Keratinocyte (primary cell): ENCODE measurements at regions not wholly inside any gene's neighbourhood (a gene's known extent, or its start where the extent isn't known, plus 50 kb on each side); places are given as distances from the start of the nearest gene placed in this dataset.

Source experiments
- DNase-seq: peaks from one replicate; pipeline ENCODE4 v3.0.0-alpha.2; 2011; ENCODE audit warnings: low read depth, missing footprints, low spot score
- FAIRE-seq: peaks from 2 replicates; lab custom pipeline; 2011; peaks lifted over from hg19 to GRCh38; lab: Jason Lieb, UNC
- H2AFZ ChIP-seq: 2 replicates; pipeline ENCODE4 v1.6.0; 2012; ENCODE audit warnings: low read length, control low read depth, inconsistent platforms; ENCODE audit not compliant: control insufficient read depth
- H3K27ac ChIP-seq: 2 replicates; pipeline ENCODE4 v1.5.1; 2011; ENCODE audit warnings: low read length; ENCODE audit not compliant: control insufficient read depth, insufficient read depth
- H3K27me3 ChIP-seq: 3 replicates; pipeline ENCODE4 v1.6.0; 2011; ENCODE audit warnings: low read length; ENCODE audit not compliant: control insufficient read depth, insufficient read depth; ENCODE audit errors: extremely low read depth
- H3K36me3 ChIP-seq, 2 experiments: 2 replicates in 1 of 2; 3 replicates in 1 of 2; pipeline ENCODE4 v1.5.1; 2011; ENCODE audit warnings: low read length in 2 of 2, mild to moderate bottlenecking in 1 of 2; ENCODE audit not compliant: control insufficient read depth in 2 of 2, insufficient read depth in 2 of 2; ENCODE audit errors: extremely low read depth in 1 of 2
- H3K4me1 ChIP-seq: 3 replicates; pipeline ENCODE4 v1.5.1; 2011; ENCODE audit warnings: low read length; ENCODE audit not compliant: control insufficient read depth, insufficient read depth; ENCODE audit errors: extremely low read depth
- H3K4me2 ChIP-seq: 3 replicates; pipeline ENCODE4 v1.6.0; 2011; ENCODE audit warnings: low read depth, low read length; ENCODE audit not compliant: control insufficient read depth, insufficient read depth; ENCODE audit errors: extremely low read depth
- H3K4me3 ChIP-seq, 3 experiments: fragments of 200-600 bp in 1 of 3; sonication (generic) in 1 of 3; 2 replicates in 2 of 3; 3 replicates in 1 of 3; pipeline ENCODE4 v1.5.1; 2011 to 2016; ENCODE audit warnings: low read length in 3 of 3, mild to moderate bottlenecking in 3 of 3, control low read depth in 2 of 3, inconsistent platforms in 1 of 3, low read depth in 1 of 3, mixed read lengths in 1 of 3, mixed run types in 1 of 3, moderate library complexity in 1 of 3; ENCODE audit not compliant: control insufficient read depth in 2 of 3, insufficient read depth in 2 of 3; ENCODE audit errors: extremely low read depth in 1 of 3
- H3K79me2 ChIP-seq: 2 replicates; pipeline ENCODE4 v1.6.0; 2012; ENCODE audit warnings: low read length; ENCODE audit not compliant: control insufficient read depth, insufficient read depth
- H3K9ac ChIP-seq: 3 replicates; pipeline ENCODE4 v1.6.0; 2011; ENCODE audit warnings: low read length; ENCODE audit not compliant: control insufficient read depth, insufficient read depth; ENCODE audit errors: extremely low read depth
- H3K9me1 ChIP-seq: 3 replicates; pipeline ENCODE4 v1.6.0; 2011; ENCODE audit warnings: low read length; ENCODE audit not compliant: control insufficient read depth, insufficient read depth; ENCODE audit errors: extremely low read depth
- H3K9me3 ChIP-seq: 2 replicates; pipeline ENCODE4 v1.5.1; 2012; ENCODE audit warnings: low read depth, low read length; ENCODE audit not compliant: control insufficient read depth
- H4K20me1 ChIP-seq: 3 replicates; pipeline ENCODE4 v1.6.0; 2011; ENCODE audit warnings: low read length; ENCODE audit not compliant: control insufficient read depth, insufficient read depth; ENCODE audit errors: extremely low read depth
- CTCF ChIP-seq, 3 experiments: IDR thresholded peaks in 1 of 3; conservative IDR thresholded peaks in 1 of 3; optimal IDR thresholded peaks in 1 of 3; 2 replicates in 2 of 3; 3 replicates in 1 of 3; pipeline versions ENCODE3 to v1.5.1; 2011; ENCODE audit warnings: low read length in 3 of 3, mild to moderate bottlenecking in 3 of 3, moderate library complexity in 2 of 3, control low read depth in 1 of 3, inconsistent platforms in 1 of 3; ENCODE audit not compliant: insufficient read depth in 2 of 3; ENCODE audit errors: extremely low read depth in 1 of 3
- EZH2 ChIP-seq: IDR thresholded peaks from one replicate; pipeline ENCODE4 v1.6.1; 2012; ENCODE audit warnings: inconsistent platforms, mild to moderate bottlenecking, low read length, moderate library complexity
- dilution Hi-C: fragments of 300-500 bp; cut with MboI; formaldehyde crosslinking; loops from one replicate; pipeline ENCODE4 v1.7.0; 2020; ENCODE audit warnings: low sequenced_read_pairs; ENCODE audit not compliant: extremely low pct_ligation_motif_present

GRCh38 chr2:113834051-113834730 is 55.7 kb upstream of the ACTR3 start:
- H3K79me2 ChIP-seq: no peaks in the 10 kb centered on the region
- no peaks in the 10 kb centered on the region for H3K36me3 ChIP-seq
- no peaks in the 10 kb centered on the region for H4K20me1 ChIP-seq
- H3K9ac ChIP-seq: no peak overlapping the region
- H2AFZ ChIP-seq: no peak overlapping the region
- no peak overlapping the region for H3K4me2 ChIP-seq
- dilution Hi-C loops: no loop called here
- H3K4me1 ChIP-seq: peaks cover 8% of the 10 kb centered on the region
- no peak overlapping the region for H3K27ac ChIP-seq
- H3K27me3 ChIP-seq: no peaks in the 10 kb centered on the region
- FAIRE-seq (no peak), DNase-seq (no peak)
- no peaks in the 10 kb centered on the region for H3K9me3 ChIP-seq
- H3K4me3 ChIP-seq: no peak overlapping the region
- TF ChIP-seq CTCF (optimal IDR thresholded peaks at IDR 0.05 in 1 of 3, IDR thresholded peaks at IDR 0.05 in 1 of 3, conservative IDR thresholded peaks at IDR 0.05 in 1 of 3; ENCODE audit: extremely low read depth in 1 of 3, insufficient read depth in 2 of 3, low read length in 3 of 3): no peak
- TF ChIP-seq EZH2: no peak
- no peaks in the 10 kb centered on the region for H3K9me1 ChIP-seq

GRCh38 chr2:113832795-113833290 is 57.0 kb upstream of the ACTR3 start:
- FAIRE-seq (no peak), DNase-seq (no peak)
- no peaks in the 10 kb centered on the region for H3K79me2 ChIP-seq
- TF ChIP-seq EZH2: no peak
- TF ChIP-seq CTCF (optimal IDR thresholded peaks at IDR 0.05 in 1 of 3, IDR thresholded peaks at IDR 0.05 in 1 of 3, conservative IDR thresholded peaks at IDR 0.05 in 1 of 3; ENCODE audit: extremely low read depth in 1 of 3, insufficient read depth in 2 of 3, low read length in 3 of 3): no peak
- dilution Hi-C loops: no loop called here
- H3K27ac ChIP-seq: no peak overlapping the region
- H3K4me2 ChIP-seq: no peak overlapping the region
- H3K27me3 ChIP-seq: no peaks in the 10 kb centered on the region
- no peaks in the 10 kb centered on the region for H3K9me1 ChIP-seq
- no peak overlapping the region for H2AFZ ChIP-seq
- H3K4me1 ChIP-seq: peaks cover 8% of the 10 kb centered on the region
- no peak overlapping the region for H3K4me3 ChIP-seq
- H3K9me3 ChIP-seq: no peaks in the 10 kb centered on the region
- H4K20me1 ChIP-seq: no peaks in the 10 kb centered on the region
- H3K9ac ChIP-seq: no peak overlapping the region
- no peaks in the 10 kb centered on the region for H3K36me3 ChIP-seq
